A673 (cell line): ENCODE measurements at regions not wholly inside any gene's neighbourhood (a gene's known extent, or its start where the extent isn't known, plus 50 kb on each side); places are given as distances from the start of the nearest gene placed in this dataset.
"Not testable (repeated sequence)": the region's sequence is repeated elsewhere in the genome, so short reads cannot be mapped to it uniquely, and the experiment has no call there.

Experiments
- BruUV-seq: library from RNA; stranded (reverse); fragments of 400-500 nt; replicated peaks from 2 replicates; lab custom pipeline; 2021; lab: Mats Ljungman, UMichigan
- CTCF ChIA-PET: fragments of 300-600 bp; sonication (Branson Sonifier 250); formaldehyde crosslinking; loops from one replicate; lab custom pipeline; 2022; ENCODE audit warnings: antibody characterized with exemption; lab: Charles Lee
- POLR2A ChIA-PET: fragments of 300-600 bp; sonication (Branson Sonifier 250); formaldehyde crosslinking; loops from one replicate; lab custom pipeline; 2022; ENCODE audit warnings: antibody characterized with exemption; ENCODE audit not compliant: low non-redundant PET; lab: Charles Lee
- DNase-seq: peaks from one replicate; pipeline ENCODE4 v3.0.0-alpha.2; 2015; ENCODE audit warnings: low spot score
- H3K27ac ChIP-seq: fragments of 200-600 bp; sonication (generic); 2 replicates; pipeline ENCODE4 v1.5.1; 2016; ENCODE audit warnings: mixed run types, low read depth, mild to moderate bottlenecking, mixed read lengths, antibody characterized with exemption, low read length; ENCODE audit not compliant: poor library complexity, severe bottlenecking
- H3K27me3 ChIP-seq: fragments of 200-600 bp; sonication (generic); replicated peaks from 2 replicates; pipeline ENCODE4 v1.6.1; 2017; ENCODE audit warnings: mixed run types, low read depth, mild to moderate bottlenecking, mixed read lengths, antibody characterized with exemption, low read length; ENCODE audit not compliant: insufficient read depth, poor library complexity
- H3K36me3 ChIP-seq: fragments of 200-600 bp; sonication (generic); 2 replicates; pipeline ENCODE4 v1.6.1; 2016; ENCODE audit warnings: mixed run types, mild to moderate bottlenecking, mixed read lengths, antibody characterized with exemption, low read length; ENCODE audit not compliant: insufficient read depth, poor library complexity, severe bottlenecking
- H3K4me1 ChIP-seq: fragments of 200-600 bp; sonication (generic); 2 replicates; pipeline ENCODE4 v1.6.1; 2017; ENCODE audit warnings: mixed run types, mild to moderate bottlenecking, mixed read lengths, antibody characterized with exemption, low read length; ENCODE audit not compliant: insufficient read depth, poor library complexity, severe bottlenecking
- H3K4me3 ChIP-seq: fragments of 200-600 bp; sonication (generic); 2 replicates; pipeline ENCODE4 v1.5.1; 2016; ENCODE audit warnings: low read depth, mixed run types, mild to moderate bottlenecking, mixed read lengths, low read length; ENCODE audit not compliant: poor library complexity, severe bottlenecking
- H3K9me3 ChIP-seq: fragments of 200-600 bp; sonication (generic); 2 replicates; pipeline ENCODE4 v1.6.1; 2016; ENCODE audit warnings: mixed run types, low read depth, mild to moderate bottlenecking, mixed read lengths, antibody characterized with exemption, low read length; ENCODE audit not compliant: poor library complexity, severe bottlenecking
- CTCF ChIP-seq: fragments of 300-800, 200-600 bp; sonication (generic); conservative IDR thresholded peaks from 2 replicates; pipeline ENCODE4 v1.5.1; 2017; ENCODE audit warnings: low read depth, mild to moderate bottlenecking, antibody characterized with exemption, low read length, moderate library complexity, mixed read lengths
- EZH2 ChIP-seq: fragments of 200-600 bp; sonication (generic); IDR thresholded peaks from 2 replicates; pipeline ENCODE4 v1.6.1; 2017; ENCODE audit warnings: borderline replicate concordance, low read depth, mild to moderate bottlenecking, mixed read lengths, antibody characterized with exemption, low read length; ENCODE audit not compliant: poor library complexity, severe bottlenecking
- intact Hi-C: fragments of 100-400 bp; cut with micrococcal nuclease; formaldehyde crosslinking; loops from one replicate; pipeline ENCODE4 v1.10.0; 2022; ENCODE audit not compliant: unreplicated experiment

DNA sequence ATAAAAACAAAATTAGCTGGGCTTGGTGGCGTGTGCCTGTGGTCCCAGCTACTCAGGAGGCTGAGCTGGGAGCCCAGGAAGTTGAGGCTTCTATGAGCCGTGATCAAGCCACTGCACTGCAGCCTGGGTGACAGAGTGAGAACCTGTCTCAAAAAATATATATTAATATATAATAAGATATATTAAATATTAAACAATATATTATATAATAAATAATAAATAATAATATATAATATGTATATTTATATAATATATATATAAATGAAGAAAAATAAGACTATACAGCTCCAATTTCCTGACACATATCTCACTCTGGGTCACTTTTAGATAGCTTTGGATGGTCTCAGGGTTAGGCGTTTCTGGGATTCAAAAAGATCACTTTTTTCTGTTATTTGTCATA is 74.2 kb upstream of the DPPA4 start:
- intact Hi-C loops, result no loop called here
- Histone ChIP-seq H3K4me1 (no peaks in the 10 kb centered on the region), H3K27me3 (no peaks in the 10 kb centered on the region), H3K36me3 (no peaks in the 10 kb centered on the region), H3K27ac (no peak overlapping the region), H3K9me3 (no peaks in the 10 kb centered on the region), H3K4me3 (no peak overlapping the region)
- BruUV-seq, result no TSS peak
- ChIA-PET POLR2A (no interaction called here), CTCF (no interaction called here)
- no peak for DNase-seq
- no peak for TF ChIP-seq EZH2
- TF ChIP-seq CTCF, result no peak

GRCh38 chr3:109396806-109397205 is 59.5 kb upstream of the DPPA4 start:
- H3K27ac ChIP-seq, result no peak overlapping the region
- H3K36me3 ChIP-seq, result no peaks in the 10 kb centered on the region
- intact Hi-C loops, result loop anchor here (10.0 kb wide), 1 partner anchor 372 kb away; no protein-coding TSS in a partner anchor
- TF ChIP-seq CTCF, result no peak
- no peak for TF ChIP-seq EZH2
- ChIA-PET CTCF (no interaction called here), POLR2A (no interaction called here)
- no peak for DNase-seq
- BruUV-seq, result no TSS peak
- H3K4me1 ChIP-seq, result no peaks in the 10 kb centered on the region
- H3K4me3 ChIP-seq, result no peak overlapping the region
- H3K9me3 ChIP-seq, result no peaks in the 10 kb centered on the region
- H3K27me3 ChIP-seq, result no peaks in the 10 kb centered on the region

DNA sequence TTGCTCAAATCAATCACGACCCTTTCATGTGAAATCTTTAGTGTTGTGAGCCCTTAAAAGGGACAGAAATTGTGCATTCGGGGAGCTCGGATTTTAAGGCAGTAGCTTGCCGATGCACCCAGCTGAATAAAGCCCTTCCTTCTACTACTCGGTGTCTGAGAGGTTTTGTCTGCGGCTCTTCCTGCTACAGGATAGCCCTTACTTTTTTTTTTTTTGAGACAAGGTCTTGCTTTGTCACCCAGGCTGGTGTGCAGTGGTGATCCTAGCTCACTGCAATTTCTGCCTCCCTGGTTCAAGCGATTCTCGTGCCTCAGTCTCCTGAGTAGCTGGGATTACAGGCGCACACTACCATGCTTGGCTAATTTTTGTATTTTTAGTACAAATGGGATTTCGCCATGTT is 56.4 kb upstream of the DPPA4 start:
- CTCF ChIA-PET, H3K9me3 ChIP-seq, BruUV-seq, H3K36me3 ChIP-seq, H3K27ac ChIP-seq, H3K27me3 ChIP-seq, H3K4me1 ChIP-seq, POLR2A ChIA-PET, DNase-seq, H3K4me3 ChIP-seq: not testable (repeated sequence)
- intact Hi-C loops, result loop anchor here (10.0 kb wide), 1 partner anchor 369 kb away; no protein-coding TSS in a partner anchor

DNA sequence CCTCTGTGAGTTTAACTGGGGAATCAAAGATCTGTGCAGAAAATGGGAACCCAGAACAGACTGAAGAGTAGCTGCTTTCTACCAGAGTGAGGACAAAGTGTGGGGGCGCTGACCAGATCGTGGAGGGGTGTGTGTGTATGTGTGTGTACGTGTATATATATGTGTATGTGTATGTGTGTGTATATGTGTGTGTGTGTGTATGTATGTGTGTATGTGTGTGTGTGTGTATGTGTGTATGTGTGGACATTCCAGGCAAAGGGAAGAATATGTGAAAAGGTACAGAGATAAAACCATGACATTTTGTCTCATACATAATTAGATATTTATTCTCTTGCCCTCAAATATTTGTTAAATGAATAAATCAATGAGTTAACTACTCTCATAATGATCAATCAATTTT is 54.9 kb upstream of the DPPA4 start:
- Histone ChIP-seq H3K27ac (no peak overlapping the region), H3K36me3 (no peaks in the 10 kb centered on the region), H3K9me3 (no peaks in the 10 kb centered on the region), H3K4me1 (no peaks in the 10 kb centered on the region), H3K27me3 (no peaks in the 10 kb centered on the region), H3K4me3 (no peak overlapping the region)
- no peak for DNase-seq
- intact Hi-C loops, result loop anchor here (10.0 kb wide), 1 partner anchor 367 kb away; no protein-coding TSS in a partner anchor
- TF ChIP-seq EZH2 (no peak), CTCF (no peak)
- ChIA-PET CTCF (no interaction called here), POLR2A (no interaction called here)
- no TSS peak for BruUV-seq
